ENCODE measurements at regions not wholly inside any gene's neighbourhood (a gene's known extent, or its start where the extent isn't known, plus 50 kb on each side); places are given as distances from the start of the nearest gene placed in this dataset.

DNA sequence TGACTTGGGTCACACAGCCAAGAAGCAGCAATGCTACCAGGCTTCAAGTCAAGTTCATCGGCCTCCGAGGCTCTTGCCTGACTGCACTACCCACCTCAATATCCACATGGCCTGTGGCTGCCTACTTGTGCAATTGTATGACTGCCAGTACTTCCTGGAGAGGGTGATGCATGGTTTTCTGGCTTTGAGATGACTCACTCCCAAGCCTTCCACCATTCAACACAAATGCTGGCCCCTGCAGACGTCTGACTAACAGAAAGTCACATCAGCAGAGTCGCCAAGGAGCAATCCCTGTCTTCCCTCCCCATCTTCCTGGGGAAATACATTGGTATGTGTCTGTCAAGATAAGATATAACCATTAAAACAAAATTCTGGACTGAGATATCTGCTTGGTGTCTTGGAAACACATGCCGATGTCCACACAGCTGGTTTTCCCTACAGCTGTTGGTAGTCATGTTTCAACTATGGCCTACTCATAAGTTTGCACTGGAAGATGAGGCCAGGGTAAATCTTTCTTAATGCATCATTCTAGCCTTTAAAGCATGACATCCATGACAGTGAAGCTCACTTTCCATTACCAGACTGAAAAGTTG, 79.6 kb upstream of the SPATA12 start:
- ChIA-PET POLR2A (no interaction called here), CTCF (interaction anchor here (0.9 to 5.1 kb wide), 9 partner anchors 8 to 279 kb away, joined by 3 to 40 read pairs (median 6); no protein-coding TSS in a partner anchor)
- TF ChIP-seq, protein P1, sequence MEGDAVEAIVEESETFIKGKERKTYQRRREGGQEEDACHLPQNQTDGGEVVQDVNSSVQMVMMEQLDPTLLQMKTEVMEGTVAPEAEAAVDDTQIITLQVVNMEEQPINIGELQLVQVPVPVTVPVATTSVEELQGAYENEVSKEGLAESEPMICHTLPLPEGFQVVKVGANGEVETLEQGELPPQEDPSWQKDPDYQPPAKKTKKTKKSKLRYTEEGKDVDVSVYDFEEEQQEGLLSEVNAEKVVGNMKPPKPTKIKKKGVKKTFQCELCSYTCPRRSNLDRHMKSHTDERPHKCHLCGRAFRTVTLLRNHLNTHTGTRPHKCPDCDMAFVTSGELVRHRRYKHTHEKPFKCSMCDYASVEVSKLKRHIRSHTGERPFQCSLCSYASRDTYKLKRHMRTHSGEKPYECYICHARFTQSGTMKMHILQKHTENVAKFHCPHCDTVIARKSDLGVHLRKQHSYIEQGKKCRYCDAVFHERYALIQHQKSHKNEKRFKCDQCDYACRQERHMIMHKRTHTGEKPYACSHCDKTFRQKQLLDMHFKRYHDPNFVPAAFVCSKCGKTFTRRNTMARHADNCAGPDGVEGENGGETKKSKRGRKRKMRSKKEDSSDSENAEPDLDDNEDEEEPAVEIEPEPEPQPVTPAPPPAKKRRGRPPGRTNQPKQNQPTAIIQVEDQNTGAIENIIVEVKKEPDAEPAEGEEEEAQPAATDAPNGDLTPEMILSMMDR (IDR thresholded peaks at IDR 0.05; ENCODE audit: control extremely low read depth, extremely low read depth, low read depth, missing control alignments), result no peak
- no peak for DNase-seq (ENCODE audit: extremely low spot score)

DNA sequence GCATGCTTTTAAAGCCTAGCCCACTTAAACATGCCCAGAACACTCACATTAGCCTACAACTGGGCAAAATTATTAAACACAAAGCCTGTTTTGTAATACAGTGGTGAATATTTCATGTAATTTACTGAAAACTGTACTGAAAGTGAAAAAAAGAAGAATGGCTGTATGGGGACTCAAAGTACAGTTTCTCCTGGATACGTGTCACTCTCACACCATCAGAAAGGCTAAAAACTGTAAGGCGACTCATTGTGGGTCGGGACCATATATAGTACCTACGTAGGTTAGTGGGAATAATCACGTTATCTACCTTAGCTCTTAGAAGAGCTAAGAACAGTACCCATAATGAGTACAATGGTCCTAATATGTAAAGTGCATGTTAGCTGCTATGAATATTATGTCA, 80.2 kb upstream of the SPATA12 start:
- ChIA-PET POLR2A (no interaction called here), CTCF (interaction anchor here (0.9 to 5.1 kb wide), 8 partner anchors 8 to 278 kb away, joined by 3 to 40 read pairs (median 7); no protein-coding TSS in a partner anchor)
- DNase-seq (ENCODE audit: extremely low spot score), result no peak
- TF ChIP-seq, protein P1 (IDR thresholded peaks at IDR 0.05; ENCODE audit: control extremely low read depth, extremely low read depth, low read depth, missing control alignments), result no peak

GRCh38 chr3:56979791-56980190, 80.7 kb upstream of the SPATA12 start:
- ChIA-PET CTCF (interaction anchor here (1.3 to 5.1 kb wide), 6 partner anchors 9 to 278 kb away, joined by 4 to 40 read pairs (median 7); no protein-coding TSS in a partner anchor), POLR2A (interaction anchor here (0.5 kb wide), 1 partner anchor 179 kb away, joined by 3 read pairs; no protein-coding TSS in a partner anchor)
- no peak for DNase-seq (ENCODE audit: extremely low spot score)
- TF ChIP-seq, protein P1 (IDR thresholded peaks at IDR 0.05; ENCODE audit: control extremely low read depth, extremely low read depth, low read depth, missing control alignments), result no peak

GRCh38 chr3:56977561-56977889, 82.9 kb upstream of the SPATA12 start:
- TF ChIP-seq, protein P1 (IDR thresholded peaks at IDR 0.05; ENCODE audit: control extremely low read depth, extremely low read depth, low read depth, missing control alignments), result no peak
- no peak for DNase-seq (ENCODE audit: extremely low spot score)
- ChIA-PET POLR2A (no interaction called here), CTCF (interaction anchor here (1.5 to 5.1 kb wide), 3 partner anchors 11 to 275 kb away, joined by 5 to 40 read pairs (median 5); no protein-coding TSS in a partner anchor)

DNA sequence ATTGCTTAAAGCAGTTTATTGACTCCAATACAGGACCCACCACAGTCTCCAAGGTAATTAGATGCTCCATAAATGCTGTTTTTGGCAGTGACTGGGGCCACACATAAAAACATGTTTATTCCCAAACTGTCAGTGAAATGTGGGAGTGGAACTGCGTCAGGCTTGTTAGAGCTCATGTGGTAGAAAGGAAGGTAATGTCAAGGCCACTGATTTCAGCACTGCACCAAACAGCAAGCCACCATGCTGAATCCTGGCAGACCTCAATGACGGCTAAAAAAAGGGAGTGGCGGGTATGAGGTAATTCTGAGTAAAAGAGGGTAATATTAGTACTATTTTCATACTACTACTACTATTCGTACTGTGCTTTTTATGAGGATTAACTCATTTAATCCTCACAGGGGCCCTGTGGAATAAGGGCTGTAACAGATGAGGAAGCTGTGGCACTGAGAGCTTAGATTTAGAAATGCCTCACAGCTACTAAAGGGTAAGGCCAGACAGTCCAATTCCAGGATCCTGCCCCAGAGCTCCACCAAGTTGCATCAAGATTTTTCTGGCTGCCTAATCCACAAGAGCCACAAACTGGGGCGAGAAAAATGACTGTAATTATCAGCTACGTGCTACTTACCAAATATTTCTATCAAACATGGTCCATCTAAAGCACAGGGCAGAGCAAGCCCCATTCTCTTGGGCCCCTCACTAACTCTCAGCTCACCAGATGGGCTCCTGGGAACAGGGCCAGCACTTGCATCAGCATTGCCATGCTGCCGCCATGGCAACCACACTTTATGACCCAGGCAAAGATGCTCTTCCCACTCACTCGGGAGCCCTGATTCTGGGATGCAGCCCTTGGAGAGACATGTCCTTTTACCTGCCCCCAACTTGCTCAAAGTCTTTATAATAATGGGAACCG, 83.6 kb upstream of the SPATA12 start:
- no peak for DNase-seq (ENCODE audit: extremely low spot score)
- ChIA-PET POLR2A (no interaction called here), CTCF (interaction anchor here (1.5 to 5.1 kb wide), 3 partner anchors 12 to 275 kb away, joined by 5 to 40 read pairs (median 5); no protein-coding TSS in a partner anchor)
- TF ChIP-seq, protein P1 (IDR thresholded peaks at IDR 0.05; ENCODE audit: control extremely low read depth, extremely low read depth, low read depth, missing control alignments), result no peak

- DNase-seq (ENCODE audit: extremely low spot score), result no peak
- CTCF ChIA-PET, result no interaction called here
- POLR2A ChIA-PET, result no interaction called here
These were observed 84.9 kb upstream of the SPATA12 start for GRCh38 chr3:56975567-56975966.

More at GRCh38 chr3:56975567-56975966, 84.9 kb upstream of the SPATA12 start:
- TF ChIP-seq, protein P1 (IDR thresholded peaks at IDR 0.05; ENCODE audit: control extremely low read depth, extremely low read depth, low read depth, missing control alignments), result no peak

Measured in GM10248 (cell line).